K562 (cell line): ENCODE measurements at regions not wholly inside any gene's neighbourhood (a gene's known extent, or its start where the extent isn't known, plus 50 kb on each side); places are given as distances from the start of the nearest gene placed in this dataset.

Experiments
- ATAC-seq: fragments of 200-7000 bp; cut with Tn5 transposase; 3 replicates; pipeline ENCODE4 v1.9.1; 2020; ENCODE audit warnings: moderate library complexity
- BruUV-seq: library from RNA; stranded (reverse); fragments of 400-500 nt; replicated peaks from 2 replicates; lab custom pipeline; 2021; lab: Mats Ljungman, UMichigan
- CTCF ChIA-PET: fragments of 300-600 bp; formaldehyde crosslinking; extraction: SDS; loops from one replicate; lab custom pipeline; 2021; ENCODE audit warnings: low intra/inter-chr PET ratio; lab: Yijun Ruan, JAX
- POLR2A ChIA-PET: fragments of 300-600, 350-650 bp; sonication (Branson Sonifier 250); formaldehyde crosslinking; extraction: SDS; loops from one replicate; lab custom pipeline; 2021; ENCODE audit warnings: antibody characterized with exemption, inconsistent platforms; lab: Yijun Ruan, JAX
- DNase-seq, 4 experiments: peaks; one replicate each; pipeline versions ENCODE4 v3.0.0 to v3.0.0-alpha.2; 2011 to 2018; ENCODE audit warnings: low spot score in 3 of 4, mixed read lengths in 3 of 4; ENCODE audit errors: extremely low read depth in 1 of 4
- FAIRE-seq: peaks from 2 replicates; lab custom pipeline; 2011; peaks lifted over from hg19 to GRCh38; lab: Jason Lieb, UNC
- H2AFZ ChIP-seq: 2 replicates; pipeline ENCODE4 v1.6.0; 2011; ENCODE audit warnings: low read depth, low read length, control low read depth, inconsistent platforms
- H3K27ac ChIP-seq: fragments of 200-600 bp; 3 replicates; pipeline ENCODE4 v1.8.0; 2011; ENCODE audit warnings: low read depth, mild to moderate bottlenecking, control low read depth, inconsistent platforms, low read length, moderate library complexity, mixed read lengths; ENCODE audit errors: extremely low read depth
- H3K27me3 ChIP-seq, 2 experiments: fragments of 300-600 bp in 1 of 2; 2 replicates in 1 of 2; 3 replicates in 1 of 2; pipeline versions ENCODE4 v1.6.0 to v1.8.0; 2011; ENCODE audit warnings: inconsistent platforms in 2 of 2, low read length in 2 of 2, mild to moderate bottlenecking in 1 of 2, mixed read lengths in 1 of 2, moderate library complexity in 1 of 2; ENCODE audit not compliant: control insufficient read depth in 2 of 2, insufficient read depth in 2 of 2
- H3K36me3 ChIP-seq: fragments of 300-600 bp; 3 replicates; pipeline ENCODE4 v1.8.0; 2011; ENCODE audit warnings: mild to moderate bottlenecking, low read length, inconsistent platforms; ENCODE audit not compliant: control insufficient read depth, insufficient read depth
- H3K4me1 ChIP-seq, 2 experiments: fragments of 200-600 bp in 1 of 2; replicated peaks in 1 of 2; 2 replicates in 1 of 2; 3 replicates in 1 of 2; pipeline versions ENCODE4 v1.5.1 to v1.8.0; 2011; ENCODE audit warnings: inconsistent platforms in 2 of 2, low read length in 2 of 2, mild to moderate bottlenecking in 1 of 2, mixed read lengths in 1 of 2, moderate library complexity in 1 of 2; ENCODE audit not compliant: control insufficient read depth in 2 of 2, insufficient read depth in 2 of 2
- H3K4me2 ChIP-seq: 2 replicates; pipeline ENCODE4 v1.6.1; 2011; ENCODE audit warnings: low read length, control low read depth, inconsistent platforms, mixed read lengths; ENCODE audit not compliant: insufficient read depth
- H3K4me3 ChIP-seq: fragments of 200-600 bp; sonication (generic), shearing (Covaris generic); 2 replicates; pipeline ENCODE4 v1.5.1; 2016; ENCODE audit warnings: control low read depth, inconsistent platforms
- H3K79me2 ChIP-seq: fragments of 200-600 bp; 3 replicates; pipeline ENCODE4 v1.8.0; 2011; ENCODE audit warnings: low read length, inconsistent platforms; ENCODE audit not compliant: control insufficient read depth, insufficient read depth
- H3K9ac ChIP-seq, 2 experiments: 2 replicates each; pipeline versions ENCODE4 v1.6.0 to v1.6.1; 2011; ENCODE audit warnings: low read depth in 2 of 2, low read length in 2 of 2, control low read depth in 1 of 2, inconsistent platforms in 1 of 2, mild to moderate bottlenecking in 1 of 2, mixed read lengths in 1 of 2; ENCODE audit not compliant: insufficient read depth in 1 of 2
- H3K9me1 ChIP-seq: one replicate; pipeline ENCODE4 v1.6.0; 2011; ENCODE audit warnings: inconsistent platforms, mild to moderate bottlenecking, low read length, moderate library complexity; ENCODE audit not compliant: control insufficient read depth, insufficient read depth
- H3K9me3 ChIP-seq: replicated peaks from 2 replicates; pipeline ENCODE4 v1.5.1; 2011; ENCODE audit warnings: low read depth, low read length, inconsistent platforms; ENCODE audit not compliant: control insufficient read depth, insufficient read depth
- H4K20me1 ChIP-seq: replicated peaks from 2 replicates; pipeline ENCODE4 v1.6.1; 2011; ENCODE audit warnings: low read length, inconsistent platforms, mixed read lengths; ENCODE audit not compliant: control insufficient read depth, insufficient read depth
- BDP1 ChIP-seq: IDR thresholded peaks from 3 replicates; pipeline ENCODE4 v1.6.1; 2011; ENCODE audit not compliant: insufficient read length, insufficient read depth
- DACH1 ChIP-seq: fragments of 450-650 bp; IDR thresholded peaks from 2 replicates; pipeline ENCODE4 v1.6.1; 2018; ENCODE audit not compliant: partially characterized antibody
- E2F5 ChIP-seq: sonication (generic); formaldehyde crosslinking; IDR thresholded peaks from 2 replicates; pipeline ENCODE4 v1.8.0; 2022; ENCODE audit warnings: mild to moderate bottlenecking, missing genetic modification reagents
- GABPA ChIP-seq: fragments of 200-800 bp; sonication (Bioruptor generic); conservative IDR thresholded peaks from 2 replicates; pipeline ENCODE4 v1.6.1; 2016; ENCODE audit warnings: low read depth, missing genetic modification characterization, missing compliant biosample characterization
- MECOM ChIP-seq: fragments of 250-450 bp; sonication (Bioruptor Pico); IDR thresholded peaks from 2 replicates; pipeline ENCODE4 v1.8.0; 2022; ENCODE audit warnings: inconsistent platforms
- POLR2H ChIP-seq: IDR thresholded peaks from 2 replicates; pipeline ENCODE4 v1.6.1; 2016; ENCODE audit warnings: missing genetic modification characterization, low read depth, mild to moderate bottlenecking, control low read depth, missing compliant biosample characterization, moderate library complexity
- POLR3G ChIP-seq: IDR thresholded peaks from 2 replicates; pipeline ENCODE4 v1.6.1; 2011; ENCODE audit not compliant: insufficient read length, insufficient replicate concordance; ENCODE audit errors: extremely low read depth
- RHOXF2B ChIP-seq: fragments of 250-450 bp; sonication (Bioruptor Pico); conservative IDR thresholded peaks from 2 replicates; pipeline ENCODE4 v1.5.1; 2021
- ZNF444 ChIP-seq: fragments of 250-450 bp; sonication (Bioruptor Pico); IDR thresholded peaks from 2 replicates; pipeline ENCODE4 v1.4.0; 2020; ENCODE audit warnings: mild to moderate bottlenecking, moderate library complexity
- WGBS: fragments of 100-300 bp; shearing (Covaris generic); methylation state at CpG from one replicate; pipeline ENCODE4 v1.1.6; 2016; ENCODE audit warnings: low coverage, mixed read lengths; ENCODE audit not compliant: insufficient coverage; ENCODE audit errors: missing lambda C conversion rate; 5-methylcytosine and 5-hydroxymethylcytosine counted together
- in situ Hi-C: fragments of 300-500 bp; cut with MboI; formaldehyde crosslinking; loops from 4 replicates; pipeline ENCODE4 v1.15.0; 2018; ENCODE audit warnings: inconsistent platforms, mixed read lengths
- intact Hi-C: fragments of 100-400 bp; cut with micrococcal nuclease; formaldehyde crosslinking; loops from 2 replicates; pipeline ENCODE4 v1.14.2; 2022

GRCh38 chr5:153223376-153223775, 267.1 kb upstream of the GRIA1 start:
- WGBS = 2% methylated on average over 5 of the region's 6 CpGs
- no peaks in the 10 kb centered on the region for H3K36me3 ChIP-seq
- H3K4me2 ChIP-seq = no peak overlapping the region
- ATAC-seq (no peak), DNase-seq (no peak), FAIRE-seq (no peak)
- no peaks in the 10 kb centered on the region for H3K27me3 ChIP-seq
- intact Hi-C loops = no loop called here
- no peaks in the 10 kb centered on the region for H3K9me1 ChIP-seq
- CTCF ChIA-PET = no interaction called here
- H3K9me3 ChIP-seq = no peaks in the 10 kb centered on the region
- H3K27ac ChIP-seq = no peak overlapping the region
- H2AFZ ChIP-seq = no peak overlapping the region
- no peaks in the 10 kb centered on the region for H4K20me1 ChIP-seq
- no peak for TF ChIP-seq POLR3G
- TF ChIP-seq E2F5 (CRISPR knock-in tag) = no peak
- no peak for TF ChIP-seq RHOXF2B
- no peak for TF ChIP-seq DACH1
- TF ChIP-seq ZNF444 (CRISPR knock-in tag) = no peak
- TF ChIP-seq POLR2H (tag) = no peak
- TF ChIP-seq MECOM = no peak
- no peak for TF ChIP-seq BDP1
- no peak for TF ChIP-seq GABPA
- in situ Hi-C loops = no loop called here
- no peak overlapping the region for H3K4me3 ChIP-seq
- H3K9ac ChIP-seq = no peak overlapping the region
- no TSS peak for BruUV-seq
- no peaks in the 10 kb centered on the region for H3K79me2 ChIP-seq
- POLR2A ChIA-PET = no interaction called here
- H3K4me1 ChIP-seq = no peaks in the 10 kb centered on the region
